ENCODE measurements at regions not wholly inside any gene's neighbourhood (a gene's known extent, or its start where the extent isn't known, plus 50 kb on each side); places are given as distances from the start of the nearest gene placed in this dataset.

- TF ChIP-seq REST (IDR thresholded peaks at IDR 0.05; ENCODE audit: low read depth) (no peak), CEBPB (IDR thresholded peaks at IDR 0.05; ENCODE audit: low read depth) (no peak)
Measured at GRCh38 chr5:153437251-153437650, 53.2 kb upstream of the GRIA1 start (continued).

GRCh38 chr5:153439130-153439529 lies 51.3 kb upstream of the GRIA1 start:
- CTCF ChIA-PET = no interaction called here
- Histone ChIP-seq H3K79me2 (ENCODE audit: insufficient read depth, low read length) (no peaks in the 10 kb centered on the region), H3K9me2 (ENCODE audit: insufficient read depth) (no peaks in the 10 kb centered on the region), H3K9me3 (ENCODE audit: control insufficient read depth in 1 of 2, insufficient read depth in 1 of 2, low read depth in 1 of 2, low read length in 2 of 2) (no peaks in the 10 kb centered on the region), H3K27ac (ENCODE audit: low read depth, low read length) (no peak overlapping the region), H3K4me2 (ENCODE audit: low read length) (no peak overlapping the region), H3K4me1 (ENCODE audit: control insufficient read depth in 1 of 2, insufficient read depth in 2 of 2, low read length in 2 of 2) (no peaks in the 10 kb centered on the region), H3K27me3 (ENCODE audit: insufficient read depth, low read length) (peaks cover 15% of the 10 kb centered on the region; the same call in 1 of the 2 replicates), H3K36me3 (ENCODE audit: control insufficient read depth in 1 of 2, insufficient read depth in 2 of 2, low read length in 2 of 2) (no peaks in the 10 kb centered on the region), H3K9ac (ENCODE audit: low read length) (no peak overlapping the region), H3K4me3 (replicated peaks in 1 of 2; ENCODE audit: low read depth in 1 of 2, low read length in 2 of 2) (no peak overlapping the region), H4K20me1 (ENCODE audit: insufficient read depth) (no peaks in the 10 kb centered on the region), H2AFZ (ENCODE audit: low read depth, low read length, poor library complexity, severe bottlenecking) (no peak overlapping the region)
- no peak for TF ChIP-seq SRF (IDR thresholded peaks at IDR 0.05; ENCODE audit: low read depth)
- TF ChIP-seq TCF7L2 (IDR thresholded peaks at IDR 0.05; ENCODE audit: borderline replicate concordance, extremely low read depth, insufficient read depth, insufficient read length) = no peak
- TF ChIP-seq FOSL1 (IDR thresholded peaks at IDR 0.05; ENCODE audit: low read depth) = no peak
- TF ChIP-seq ELF1 (IDR thresholded peaks at IDR 0.05; ENCODE audit: borderline replicate concordance, low read depth) = no peak
- ATAC-seq = no peak
- RAD21 ChIA-PET (ENCODE audit: low non-redundant PET in 1 of 2, low total read pairs in 2 of 2, uncharacterized antibody in 2 of 2, unreplicated experiment in 2 of 2) = no interaction called here
- POLR2A ChIA-PET = no interaction called here
- BruUV-seq (replicated peaks) = no TSS peak
- intact Hi-C loops (cut with micrococcal nuclease) = no loop called here
- no peak for DNase-seq (ENCODE audit: low read depth, low spot score)
